ENCODE measurements at regions not wholly inside any gene's neighbourhood (a gene's known extent, or its start where the extent isn't known, plus 50 kb on each side); places are given as distances from the start of the nearest gene placed in this dataset.

DNA sequence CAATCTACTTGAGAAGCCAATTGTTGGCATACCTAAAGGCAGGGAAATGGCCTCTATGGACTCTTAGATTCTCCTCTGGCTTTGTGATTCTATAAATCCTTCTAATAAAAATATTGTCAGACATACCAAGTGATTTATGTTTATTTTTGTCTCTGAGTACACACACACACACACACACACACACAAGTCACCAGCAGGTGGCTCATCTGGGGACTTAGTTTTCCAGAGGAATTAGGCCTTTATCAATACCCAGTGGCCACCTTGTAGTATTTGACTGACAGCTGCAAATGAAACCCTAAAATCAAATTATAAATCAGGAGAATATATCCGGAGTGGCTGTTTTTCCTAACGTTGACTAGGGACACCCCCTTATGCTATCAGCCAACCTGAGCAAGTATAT, 258.5 kb downstream of the BRINP2 start:
- no peak for TF ChIP-seq POLR2AphosphoS5 (IDR thresholded peaks at IDR 0.05; ENCODE audit: low read depth, low read length)
- TF ChIP-seq, protein P1, sequence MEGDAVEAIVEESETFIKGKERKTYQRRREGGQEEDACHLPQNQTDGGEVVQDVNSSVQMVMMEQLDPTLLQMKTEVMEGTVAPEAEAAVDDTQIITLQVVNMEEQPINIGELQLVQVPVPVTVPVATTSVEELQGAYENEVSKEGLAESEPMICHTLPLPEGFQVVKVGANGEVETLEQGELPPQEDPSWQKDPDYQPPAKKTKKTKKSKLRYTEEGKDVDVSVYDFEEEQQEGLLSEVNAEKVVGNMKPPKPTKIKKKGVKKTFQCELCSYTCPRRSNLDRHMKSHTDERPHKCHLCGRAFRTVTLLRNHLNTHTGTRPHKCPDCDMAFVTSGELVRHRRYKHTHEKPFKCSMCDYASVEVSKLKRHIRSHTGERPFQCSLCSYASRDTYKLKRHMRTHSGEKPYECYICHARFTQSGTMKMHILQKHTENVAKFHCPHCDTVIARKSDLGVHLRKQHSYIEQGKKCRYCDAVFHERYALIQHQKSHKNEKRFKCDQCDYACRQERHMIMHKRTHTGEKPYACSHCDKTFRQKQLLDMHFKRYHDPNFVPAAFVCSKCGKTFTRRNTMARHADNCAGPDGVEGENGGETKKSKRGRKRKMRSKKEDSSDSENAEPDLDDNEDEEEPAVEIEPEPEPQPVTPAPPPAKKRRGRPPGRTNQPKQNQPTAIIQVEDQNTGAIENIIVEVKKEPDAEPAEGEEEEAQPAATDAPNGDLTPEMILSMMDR (IDR thresholded peaks at IDR 0.05): no peak
- TF ChIP-seq, protein P2, sequence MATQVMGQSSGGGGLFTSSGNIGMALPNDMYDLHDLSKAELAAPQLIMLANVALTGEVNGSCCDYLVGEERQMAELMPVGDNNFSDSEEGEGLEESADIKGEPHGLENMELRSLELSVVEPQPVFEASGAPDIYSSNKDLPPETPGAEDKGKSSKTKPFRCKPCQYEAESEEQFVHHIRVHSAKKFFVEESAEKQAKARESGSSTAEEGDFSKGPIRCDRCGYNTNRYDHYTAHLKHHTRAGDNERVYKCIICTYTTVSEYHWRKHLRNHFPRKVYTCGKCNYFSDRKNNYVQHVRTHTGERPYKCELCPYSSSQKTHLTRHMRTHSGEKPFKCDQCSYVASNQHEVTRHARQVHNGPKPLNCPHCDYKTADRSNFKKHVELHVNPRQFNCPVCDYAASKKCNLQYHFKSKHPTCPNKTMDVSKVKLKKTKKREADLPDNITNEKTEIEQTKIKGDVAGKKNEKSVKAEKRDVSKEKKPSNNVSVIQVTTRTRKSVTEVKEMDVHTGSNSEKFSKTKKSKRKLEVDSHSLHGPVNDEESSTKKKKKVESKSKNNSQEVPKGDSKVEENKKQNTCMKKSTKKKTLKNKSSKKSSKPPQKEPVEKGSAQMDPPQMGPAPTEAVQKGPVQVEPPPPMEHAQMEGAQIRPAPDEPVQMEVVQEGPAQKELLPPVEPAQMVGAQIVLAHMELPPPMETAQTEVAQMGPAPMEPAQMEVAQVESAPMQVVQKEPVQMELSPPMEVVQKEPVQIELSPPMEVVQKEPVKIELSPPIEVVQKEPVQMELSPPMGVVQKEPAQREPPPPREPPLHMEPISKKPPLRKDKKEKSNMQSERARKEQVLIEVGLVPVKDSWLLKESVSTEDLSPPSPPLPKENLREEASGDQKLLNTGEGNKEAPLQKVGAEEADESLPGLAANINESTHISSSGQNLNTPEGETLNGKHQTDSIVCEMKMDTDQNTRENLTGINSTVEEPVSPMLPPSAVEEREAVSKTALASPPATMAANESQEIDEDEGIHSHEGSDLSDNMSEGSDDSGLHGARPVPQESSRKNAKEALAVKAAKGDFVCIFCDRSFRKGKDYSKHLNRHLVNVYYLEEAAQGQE (IDR thresholded peaks at IDR 0.05; ENCODE audit: insufficient read depth in 1 of 2, low read depth in 2 of 2, low read length in 1 of 2): no peak

Measured in Panc1 (cell line).